ENCODE measurements at regions not wholly inside any gene's neighbourhood (a gene's known extent, or its start where the extent isn't known, plus 50 kb on each side); places are given as distances from the start of the nearest gene placed in this dataset.

- Histone ChIP-seq H3K36me3 (no peaks in the 10 kb centered on the region), H3K27ac (no peak overlapping the region), H3K27me3 (no peaks in the 10 kb centered on the region), H3K9me3 (no peaks in the 10 kb centered on the region), H3K4me1 (no peaks in the 10 kb centered on the region), H3K4me3 (no peak overlapping the region)
- 81 to 95% (median 92%) methylated on average over 1 of the region's 1 CpG for WGBS, 5 donors
- TF ChIP-seq POLR2A (IDR thresholded peaks at IDR 0.05): no peak
- TF ChIP-seq EP300 (IDR thresholded peaks at IDR 0.05): no peak
- no peak for TF ChIP-seq POLR2AphosphoS5 (IDR thresholded peaks at IDR 0.05)
- TF ChIP-seq, protein P1, sequence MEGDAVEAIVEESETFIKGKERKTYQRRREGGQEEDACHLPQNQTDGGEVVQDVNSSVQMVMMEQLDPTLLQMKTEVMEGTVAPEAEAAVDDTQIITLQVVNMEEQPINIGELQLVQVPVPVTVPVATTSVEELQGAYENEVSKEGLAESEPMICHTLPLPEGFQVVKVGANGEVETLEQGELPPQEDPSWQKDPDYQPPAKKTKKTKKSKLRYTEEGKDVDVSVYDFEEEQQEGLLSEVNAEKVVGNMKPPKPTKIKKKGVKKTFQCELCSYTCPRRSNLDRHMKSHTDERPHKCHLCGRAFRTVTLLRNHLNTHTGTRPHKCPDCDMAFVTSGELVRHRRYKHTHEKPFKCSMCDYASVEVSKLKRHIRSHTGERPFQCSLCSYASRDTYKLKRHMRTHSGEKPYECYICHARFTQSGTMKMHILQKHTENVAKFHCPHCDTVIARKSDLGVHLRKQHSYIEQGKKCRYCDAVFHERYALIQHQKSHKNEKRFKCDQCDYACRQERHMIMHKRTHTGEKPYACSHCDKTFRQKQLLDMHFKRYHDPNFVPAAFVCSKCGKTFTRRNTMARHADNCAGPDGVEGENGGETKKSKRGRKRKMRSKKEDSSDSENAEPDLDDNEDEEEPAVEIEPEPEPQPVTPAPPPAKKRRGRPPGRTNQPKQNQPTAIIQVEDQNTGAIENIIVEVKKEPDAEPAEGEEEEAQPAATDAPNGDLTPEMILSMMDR (IDR thresholded peaks at IDR 0.05): no peak
- DNase-seq: no peak
- intact Hi-C loops (cut with DNase I; ENCODE audit: low total_unique reads): no loop called here
Measured at GRCh38 chr1:200267937-200268336, 141.9 kb downstream of the ZNF281 start.

GRCh38 chr1:200267458-200267857 is 142.4 kb downstream of the ZNF281 start:
- no peak for TF ChIP-seq EP300 (IDR thresholded peaks at IDR 0.05)
- TF ChIP-seq POLR2A (IDR thresholded peaks at IDR 0.05): no peak
- TF ChIP-seq, protein P1 (IDR thresholded peaks at IDR 0.05): no peak
- no peak for TF ChIP-seq POLR2AphosphoS5 (IDR thresholded peaks at IDR 0.05)
- WGBS, 5 donors: 88 to 94% (median 93%) methylated on average over 4 of the region's 4 CpGs
- H3K27me3 ChIP-seq: no peaks in the 10 kb centered on the region
- H3K4me3 ChIP-seq: no peak overlapping the region
- DNase-seq: no peak
- H3K36me3 ChIP-seq: no peaks in the 10 kb centered on the region
- no peaks in the 10 kb centered on the region for H3K4me1 ChIP-seq
- no peaks in the 10 kb centered on the region for H3K9me3 ChIP-seq
- H3K27ac ChIP-seq: no peak overlapping the region
- intact Hi-C loops (cut with DNase I; ENCODE audit: low total_unique reads): no loop called here

GRCh38 chr1:200266871-200267270 is 143.0 kb downstream of the ZNF281 start:
- TF ChIP-seq, protein P1 (IDR thresholded peaks at IDR 0.05): no peak
- TF ChIP-seq POLR2A (IDR thresholded peaks at IDR 0.05) (no peak), POLR2AphosphoS5 (IDR thresholded peaks at IDR 0.05) (no peak), EP300 (IDR thresholded peaks at IDR 0.05) (no peak)
- Histone ChIP-seq H3K4me1 (no peaks in the 10 kb centered on the region), H3K27me3 (no peaks in the 10 kb centered on the region), H3K27ac (no peak overlapping the region), H3K4me3 (no peak overlapping the region), H3K36me3 (no peaks in the 10 kb centered on the region), H3K9me3 (no peaks in the 10 kb centered on the region)
- 77 to 85% (median 84%) methylated on average over 3 of the region's 3 CpGs for WGBS, 5 donors
- DNase-seq: no peak
- intact Hi-C loops (cut with DNase I; ENCODE audit: low total_unique reads): no loop called here

- H3K9me3 ChIP-seq: no peaks in the 10 kb centered on the region
- H3K4me3 ChIP-seq: no peak overlapping the region
- TF ChIP-seq, protein P1 (IDR thresholded peaks at IDR 0.05): no peak
- TF ChIP-seq POLR2AphosphoS5 (IDR thresholded peaks at IDR 0.05) (no peak), POLR2A (IDR thresholded peaks at IDR 0.05) (no peak), EP300 (IDR thresholded peaks at IDR 0.05) (no peak)
- H3K36me3 ChIP-seq: no peaks in the 10 kb centered on the region
- 92 to 93% (median 92%) methylated on average over 5 of the region's 5 CpGs for WGBS, 5 donors
- no peaks in the 10 kb centered on the region for H3K27me3 ChIP-seq
- H3K27ac ChIP-seq: no peak overlapping the region
- intact Hi-C loops (cut with DNase I; ENCODE audit: low total_unique reads): no loop called here
- no peaks in the 10 kb centered on the region for H3K4me1 ChIP-seq
- DNase-seq: no peak
Measured at GRCh38 chr1:200265881-200266280, 144.0 kb downstream of the ZNF281 start.
